ENCODE measurements at regions not wholly inside any gene's neighbourhood (a gene's known extent, or its start where the extent isn't known, plus 50 kb on each side); places are given as distances from the start of the nearest gene placed in this dataset.

GRCh38 chr9:86639287-86639686, 285.1 kb upstream of the TUT7 start:
- Mint-ChIP-seq H3K9me3 (peaks cover 0 to 8% (median 0%) of the 10 kb centered on the region in 11 donors), H3K4me3 (no peak overlapping the region), H3K36me3 (peaks cover 0 to 6% (median 0%) of the 10 kb centered on the region in 5 donors), H3K4me1 (no peaks in the 10 kb centered on the region), H3K27ac (no peak overlapping the region), H3K27me3 (peaks cover 5 to 26% (median 24%) of the 10 kb centered on the region in 5 donors)
- ChIA-PET POLR2A (no interaction called here), CTCF (no interaction called here)
- intact Hi-C loops (cut with micrococcal nuclease), result loop anchor here in 1 of 2 donors (5.0 kb wide), 1 partner anchor 683 kb away; no protein-coding TSS in a partner anchor
- Histone ChIP-seq H3K4me1 (ENCODE audit: control insufficient read depth in 2 of 2, insufficient read depth in 2 of 2, low read length in 2 of 2) (no peaks in the 10 kb centered on the region), H3K9me3 (ENCODE audit: control insufficient read depth in 2 of 3, low read length in 3 of 3) (no peaks in the 10 kb centered on the region), H3K4me3 (ENCODE audit: low read length) (no peak overlapping the region), H3K27me3 (ENCODE audit: control insufficient read depth in 2 of 2, insufficient read depth in 2 of 2, low read length in 2 of 2) (no peaks in the 10 kb centered on the region), H3K36me3 (ENCODE audit: control insufficient read depth in 2 of 3, insufficient read depth in 3 of 3, low read length in 3 of 3) (no peaks in the 10 kb centered on the region), H3K27ac (ENCODE audit: low read depth, low read length) (no peak overlapping the region)
- DNase-seq (no peak), ATAC-seq (no peak)

- no peak overlapping the region for H3K27ac Mint-ChIP-seq
- POLR2A ChIA-PET, result no interaction called here
- Histone ChIP-seq H3K4me3 (ENCODE audit: low read length) (no peak overlapping the region), H3K9me3 (ENCODE audit: control insufficient read depth in 2 of 3, low read length in 3 of 3) (no peaks in the 10 kb centered on the region), H3K27me3 (ENCODE audit: control insufficient read depth in 2 of 2, insufficient read depth in 2 of 2, low read length in 2 of 2) (no peaks in the 10 kb centered on the region), H3K36me3 (ENCODE audit: control insufficient read depth in 2 of 3, insufficient read depth in 3 of 3, low read length in 3 of 3) (no peaks in the 10 kb centered on the region), H3K27ac (ENCODE audit: low read depth, low read length) (no peak overlapping the region), H3K4me1 (ENCODE audit: control insufficient read depth in 2 of 2, insufficient read depth in 2 of 2, low read length in 2 of 2) (no peaks in the 10 kb centered on the region)
- intact Hi-C loops (cut with micrococcal nuclease), result loop anchor here in 1 of 2 donors (5.0 kb wide), 1 partner anchor 684 kb away; no protein-coding TSS in a partner anchor
- H3K36me3 Mint-ChIP-seq, result peaks cover 0 to 6% (median 0%) of the 10 kb centered on the region in 5 donors
- H3K4me1 Mint-ChIP-seq, result no peaks in the 10 kb centered on the region
- peaks cover 0 to 10% (median 0%) of the 10 kb centered on the region in 11 donors for H3K9me3 Mint-ChIP-seq
- H3K4me3 Mint-ChIP-seq, result no peak overlapping the region
- H3K27me3 Mint-ChIP-seq, result peaks cover 5 to 37% (median 30%) of the 10 kb centered on the region in 5 donors
- DNase-seq (no peak), ATAC-seq (no peak)
- CTCF ChIA-PET, result no interaction called here
These were observed 283.9 kb upstream of the TUT7 start for GRCh38 chr9:86638109-86638508.

- Histone ChIP-seq H3K27me3 (ENCODE audit: control insufficient read depth in 2 of 2, insufficient read depth in 2 of 2, low read length in 2 of 2) (no peaks in the 10 kb centered on the region), H3K4me1 (ENCODE audit: control insufficient read depth in 2 of 2, insufficient read depth in 2 of 2, low read length in 2 of 2) (no peaks in the 10 kb centered on the region), H3K4me3 (ENCODE audit: low read length) (no peak overlapping the region), H3K9me3 (ENCODE audit: control insufficient read depth in 2 of 3, low read length in 3 of 3) (no peaks in the 10 kb centered on the region), H3K27ac (ENCODE audit: low read depth, low read length) (no peak overlapping the region), H3K36me3 (ENCODE audit: control insufficient read depth in 2 of 3, insufficient read depth in 3 of 3, low read length in 3 of 3) (no peaks in the 10 kb centered on the region)
- intact Hi-C loops (cut with micrococcal nuclease), result loop anchor here in 1 of 2 donors (5.0 kb wide), 1 partner anchor 685 kb away; no protein-coding TSS in a partner anchor
- H3K4me1 Mint-ChIP-seq, result no peaks in the 10 kb centered on the region
- ATAC-seq, result no peak
- no peak overlapping the region for H3K4me3 Mint-ChIP-seq
- no peak for DNase-seq
- ChIA-PET CTCF (no interaction called here), POLR2A (no interaction called here)
- H3K9me3 Mint-ChIP-seq, result peaks cover 0 to 10% (median 0%) of the 10 kb centered on the region in 11 donors
- peaks cover 5 to 37% (median 30%) of the 10 kb centered on the region in 5 donors for H3K27me3 Mint-ChIP-seq
- peaks cover 0 to 6% (median 0%) of the 10 kb centered on the region in 5 donors for H3K36me3 Mint-ChIP-seq
- H3K27ac Mint-ChIP-seq, result no peak overlapping the region
These were observed 283.3 kb upstream of the TUT7 start for GRCh38 chr9:86637515-86637914.

- CTCF ChIA-PET, result no interaction called here
- Mint-ChIP-seq H3K9me3 (peaks cover 0 to 10% (median 0%) of the 10 kb centered on the region in 11 donors), H3K4me1 (no peaks in the 10 kb centered on the region), H3K36me3 (peaks cover 0 to 6% (median 0%) of the 10 kb centered on the region in 5 donors), H3K27ac (no peak overlapping the region), H3K27me3 (peaks cover 5 to 43% (median 37%) of the 10 kb centered on the region in 5 donors), H3K4me3 (no peak overlapping the region)
- H3K36me3 ChIP-seq (ENCODE audit: control insufficient read depth in 2 of 3, insufficient read depth in 3 of 3, low read length in 3 of 3), result no peaks in the 10 kb centered on the region
- POLR2A ChIA-PET, result no interaction called here
- no peaks in the 10 kb centered on the region for H3K27me3 ChIP-seq (ENCODE audit: control insufficient read depth in 2 of 2, insufficient read depth in 2 of 2, low read length in 2 of 2)
- intact Hi-C loops (cut with micrococcal nuclease), result loop anchor here in 1 of 2 donors (5.0 kb wide), 1 partner anchor 686 kb away; no protein-coding TSS in a partner anchor
- no peak overlapping the region for H3K4me3 ChIP-seq (ENCODE audit: low read length)
- H3K27ac ChIP-seq (ENCODE audit: low read depth, low read length), result no peak overlapping the region
- no peaks in the 10 kb centered on the region for H3K9me3 ChIP-seq (ENCODE audit: control insufficient read depth in 2 of 3, low read length in 3 of 3)
- DNase-seq (no peak), ATAC-seq (no peak)
- no peaks in the 10 kb centered on the region for H3K4me1 ChIP-seq (ENCODE audit: control insufficient read depth in 2 of 2, insufficient read depth in 2 of 2, low read length in 2 of 2)
These were observed 282.3 kb upstream of the TUT7 start for GRCh38 chr9:86636519-86636918.

GRCh38 chr9:86636038-86636437, 281.8 kb upstream of the TUT7 start:
- Histone ChIP-seq H3K27me3 (ENCODE audit: control insufficient read depth in 2 of 2, insufficient read depth in 2 of 2, low read length in 2 of 2) (no peaks in the 10 kb centered on the region), H3K36me3 (ENCODE audit: control insufficient read depth in 2 of 3, insufficient read depth in 3 of 3, low read length in 3 of 3) (no peaks in the 10 kb centered on the region), H3K4me3 (ENCODE audit: low read length) (no peak overlapping the region), H3K4me1 (ENCODE audit: control insufficient read depth in 2 of 2, insufficient read depth in 2 of 2, low read length in 2 of 2) (no peaks in the 10 kb centered on the region), H3K27ac (ENCODE audit: low read depth, low read length) (no peak overlapping the region), H3K9me3 (ENCODE audit: control insufficient read depth in 2 of 3, low read length in 3 of 3) (no peaks in the 10 kb centered on the region)
- no peak overlapping the region for H3K4me3 Mint-ChIP-seq
- no peaks in the 10 kb centered on the region for H3K4me1 Mint-ChIP-seq
- ChIA-PET CTCF (no interaction called here), POLR2A (no interaction called here)
- H3K9me3 Mint-ChIP-seq, result peaks cover 0 to 10% (median 0%) of the 10 kb centered on the region in 11 donors
- H3K27me3 Mint-ChIP-seq, result peaks cover 5 to 43% (median 37%) of the 10 kb centered on the region in 5 donors
- intact Hi-C loops (cut with micrococcal nuclease), result loop anchor here in 1 of 2 donors (5.0 kb wide), 1 partner anchor 686 kb away; no protein-coding TSS in a partner anchor
- peaks cover 0 to 6% (median 0%) of the 10 kb centered on the region in 5 donors for H3K36me3 Mint-ChIP-seq
- ATAC-seq (no peak), DNase-seq (no peak)
- no peak overlapping the region for H3K27ac Mint-ChIP-seq

GRCh38 chr9:86634501-86634900, 280.3 kb upstream of the TUT7 start:
- H3K4me1 ChIP-seq (ENCODE audit: control insufficient read depth in 2 of 2, insufficient read depth in 2 of 2, low read length in 2 of 2), result no peaks in the 10 kb centered on the region
- Mint-ChIP-seq H3K4me1 (no peaks in the 10 kb centered on the region), H3K4me3 (no peak overlapping the region), H3K27me3 (peaks cover 5 to 43% (median 37%) of the 10 kb centered on the region in 5 donors), H3K27ac (no peak overlapping the region), H3K9me3 (peaks cover 0 to 10% (median 0%) of the 10 kb centered on the region in 11 donors), H3K36me3 (peaks cover 0 to 6% (median 0%) of the 10 kb centered on the region in 5 donors)
- H3K36me3 ChIP-seq (ENCODE audit: control insufficient read depth in 2 of 3, insufficient read depth in 3 of 3, low read length in 3 of 3), result no peaks in the 10 kb centered on the region
- no peaks in the 10 kb centered on the region for H3K27me3 ChIP-seq (ENCODE audit: control insufficient read depth in 2 of 2, insufficient read depth in 2 of 2, low read length in 2 of 2)
- intact Hi-C loops (cut with micrococcal nuclease), result no loop called here
- no peaks in the 10 kb centered on the region for H3K9me3 ChIP-seq (ENCODE audit: control insufficient read depth in 2 of 3, low read length in 3 of 3)
- POLR2A ChIA-PET, result no interaction called here
- no peak overlapping the region for H3K4me3 ChIP-seq (ENCODE audit: low read length)
- ATAC-seq, result no peak
- CTCF ChIA-PET, result no interaction called here
- H3K27ac ChIP-seq (ENCODE audit: low read depth, low read length), result no peak overlapping the region
- no peak for DNase-seq

- H3K36me3 Mint-ChIP-seq, result peaks cover 0 to 6% (median 0%) of the 10 kb centered on the region in 5 donors
- no peak for DNase-seq
- H3K4me1 Mint-ChIP-seq, result no peaks in the 10 kb centered on the region
- H3K9me3 ChIP-seq (ENCODE audit: control insufficient read depth in 2 of 3, low read length in 3 of 3), result no peaks in the 10 kb centered on the region
- ChIA-PET CTCF (no interaction called here), POLR2A (no interaction called here)
- H3K9me3 Mint-ChIP-seq, result peaks cover 0 to 10% (median 0%) of the 10 kb centered on the region in 11 donors
- no peak for ATAC-seq
- no peak overlapping the region for H3K27ac Mint-ChIP-seq
- H3K27ac ChIP-seq (ENCODE audit: low read depth, low read length), result no peak overlapping the region
- H3K27me3 Mint-ChIP-seq, result peaks cover 5 to 43% (median 37%) of the 10 kb centered on the region in 5 donors
- H3K27me3 ChIP-seq (ENCODE audit: control insufficient read depth in 2 of 2, insufficient read depth in 2 of 2, low read length in 2 of 2), result no peaks in the 10 kb centered on the region
- H3K4me3 ChIP-seq (ENCODE audit: low read length), result no peak overlapping the region
- H3K36me3 ChIP-seq (ENCODE audit: control insufficient read depth in 2 of 3, insufficient read depth in 3 of 3, low read length in 3 of 3), result no peaks in the 10 kb centered on the region
- no peaks in the 10 kb centered on the region for H3K4me1 ChIP-seq (ENCODE audit: control insufficient read depth in 2 of 2, insufficient read depth in 2 of 2, low read length in 2 of 2)
- intact Hi-C loops (cut with micrococcal nuclease), result no loop called here
- H3K4me3 Mint-ChIP-seq, result no peak overlapping the region
These were observed 279.7 kb upstream of the TUT7 start for GRCh38 chr9:86633945-86634344.
